ENCODE measurements at regions not wholly inside any gene's neighbourhood (a gene's known extent, or its start where the extent isn't known, plus 50 kb on each side); places are given as distances from the start of the nearest gene placed in this dataset.

- DNase-seq (ENCODE audit: low read depth) = no peak
- TF ChIP-seq CTCF (conservative IDR thresholded peaks at IDR 0.05; ENCODE audit: low read length) = no peak
- H3K4me3 ChIP-seq (ENCODE audit: low read length) = no peak overlapping the region
These were observed 78.4 kb downstream of the MACIR start for GRCh38 chr5:103336941-103337340.

- no peak for TF ChIP-seq CTCF (conservative IDR thresholded peaks at IDR 0.05; ENCODE audit: low read length)
- H3K4me3 ChIP-seq (ENCODE audit: low read length) = no peak overlapping the region
These were observed 74.8 kb downstream of the MACIR start for GRCh38 chr5:103333376-103333775.

GRCh38 chr5:103330875-103331274 lies 72.3 kb downstream of the MACIR start:
- TF ChIP-seq CTCF (conservative IDR thresholded peaks at IDR 0.05; ENCODE audit: low read length) = no peak
- DNase-seq (ENCODE audit: low read depth) = no peak
- no peak overlapping the region for H3K4me3 ChIP-seq (ENCODE audit: low read length)

More at GRCh38 chr5:103333376-103333775, 74.8 kb downstream of the MACIR start:
- DNase-seq (ENCODE audit: low read depth) = peak; percentile 52
